ENCODE measurements at regions not wholly inside any gene's neighbourhood (a gene's known extent, or its start where the extent isn't known, plus 50 kb on each side); places are given as distances from the start of the nearest gene placed in this dataset.

DNA sequence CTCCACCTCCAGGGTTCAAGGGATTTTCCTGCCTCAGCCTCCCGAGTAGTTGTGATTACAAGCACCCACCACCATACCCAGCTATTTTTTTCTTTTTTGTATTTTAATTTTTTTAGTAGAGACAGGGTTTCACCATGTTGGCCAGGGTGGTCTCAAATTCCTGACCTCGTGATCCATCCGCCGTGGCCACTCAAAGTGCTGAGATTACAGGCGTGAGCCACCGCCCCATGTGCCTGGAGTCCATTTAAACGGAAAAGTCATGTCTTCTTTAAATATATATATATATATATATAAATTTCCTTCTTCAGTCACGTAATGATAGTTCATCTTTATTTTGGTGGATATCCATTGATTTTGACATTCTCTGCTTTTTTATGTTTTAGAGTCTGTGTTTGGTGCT, 264.0 kb upstream of the PITX2 start:
- DNase-seq, result no peak

DNA sequence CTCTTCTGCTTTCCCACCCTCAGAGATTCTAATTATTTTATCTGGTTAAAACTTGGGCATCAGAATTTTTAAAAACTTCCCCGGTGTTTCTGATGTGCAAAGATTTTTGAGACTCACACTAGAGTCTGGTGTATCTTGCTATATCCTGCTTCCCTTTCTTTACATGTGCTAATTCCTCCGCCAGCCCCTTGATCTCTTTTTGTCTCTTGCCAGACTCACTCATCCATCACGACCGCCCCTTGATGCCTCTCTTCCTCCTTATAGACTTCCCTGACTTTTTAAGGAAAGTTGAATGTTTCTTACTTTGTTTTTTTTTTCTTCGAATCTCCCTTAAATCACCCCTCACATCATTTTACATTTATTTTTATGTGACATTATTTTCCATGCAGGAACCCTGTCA, 274.9 kb upstream of the PITX2 start:
- DNase-seq, result no peak

DNA sequence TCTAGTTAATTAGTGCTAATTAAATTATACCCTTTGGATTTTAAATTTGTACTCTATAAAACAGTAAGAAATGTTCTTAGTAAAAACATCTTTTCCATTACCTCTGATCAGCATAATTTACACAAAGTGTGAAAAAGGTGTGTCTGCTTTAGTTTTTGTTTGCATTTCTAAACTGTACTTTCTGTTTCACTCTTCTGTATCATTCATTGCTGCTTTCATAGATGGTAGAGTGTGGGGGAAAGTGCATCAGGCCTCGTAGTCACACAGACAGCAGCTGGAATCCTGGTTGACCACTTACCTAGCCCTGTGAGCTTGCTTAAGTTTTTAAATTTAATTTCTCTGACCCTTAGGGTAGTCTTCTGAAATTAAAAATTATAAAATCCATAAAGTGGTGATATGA, 275.4 kb upstream of the PITX2 start:
- no peak for DNase-seq

DNA sequence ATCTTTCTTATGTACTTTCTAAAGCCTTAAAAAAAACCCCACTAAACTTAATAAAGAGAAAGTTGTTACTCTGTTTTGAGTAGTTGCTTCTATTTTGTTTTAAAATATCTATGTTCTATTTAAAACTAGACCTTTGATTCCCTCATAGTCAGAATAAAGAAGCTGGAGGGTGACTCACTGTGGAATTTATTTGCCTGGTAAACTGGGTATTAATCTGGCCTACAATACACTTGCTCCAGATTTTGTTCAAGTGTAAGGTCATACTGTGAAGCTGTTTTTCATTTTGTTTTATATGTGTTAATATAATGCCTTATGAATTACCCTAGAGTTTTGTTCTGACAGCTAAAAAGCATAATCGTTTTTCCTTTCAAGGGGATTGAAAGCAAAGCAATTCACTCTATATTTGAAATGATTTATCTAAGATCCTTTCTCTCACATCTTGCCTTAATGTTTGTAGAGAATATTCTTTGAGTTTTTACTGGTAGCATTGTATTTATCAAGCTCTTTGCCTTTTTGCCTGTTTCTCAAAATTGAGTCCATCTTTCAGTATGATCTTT, 277.4 kb upstream of the PITX2 start:
- no peak for DNase-seq

DNA sequence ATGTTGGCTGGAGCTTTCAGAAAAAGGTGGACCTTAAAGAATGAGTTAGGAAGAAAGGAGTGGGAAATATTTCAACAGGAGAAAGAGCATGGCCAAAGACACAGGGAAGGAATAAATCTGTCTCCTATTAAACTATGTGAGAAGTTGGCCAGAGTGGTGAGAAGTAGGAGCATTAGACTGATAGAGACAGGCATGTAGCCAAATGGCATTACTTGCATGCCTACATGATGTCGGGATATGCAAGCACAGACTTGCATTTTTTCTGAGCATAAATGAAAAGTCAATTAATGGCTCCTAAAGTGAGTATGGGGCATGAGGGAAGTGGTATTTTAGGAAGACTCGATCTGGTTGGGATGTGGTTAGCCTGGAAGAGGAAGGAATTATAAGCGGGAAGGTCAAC, 279.6 kb upstream of the PITX2 start:
- no peak for DNase-seq

DNA sequence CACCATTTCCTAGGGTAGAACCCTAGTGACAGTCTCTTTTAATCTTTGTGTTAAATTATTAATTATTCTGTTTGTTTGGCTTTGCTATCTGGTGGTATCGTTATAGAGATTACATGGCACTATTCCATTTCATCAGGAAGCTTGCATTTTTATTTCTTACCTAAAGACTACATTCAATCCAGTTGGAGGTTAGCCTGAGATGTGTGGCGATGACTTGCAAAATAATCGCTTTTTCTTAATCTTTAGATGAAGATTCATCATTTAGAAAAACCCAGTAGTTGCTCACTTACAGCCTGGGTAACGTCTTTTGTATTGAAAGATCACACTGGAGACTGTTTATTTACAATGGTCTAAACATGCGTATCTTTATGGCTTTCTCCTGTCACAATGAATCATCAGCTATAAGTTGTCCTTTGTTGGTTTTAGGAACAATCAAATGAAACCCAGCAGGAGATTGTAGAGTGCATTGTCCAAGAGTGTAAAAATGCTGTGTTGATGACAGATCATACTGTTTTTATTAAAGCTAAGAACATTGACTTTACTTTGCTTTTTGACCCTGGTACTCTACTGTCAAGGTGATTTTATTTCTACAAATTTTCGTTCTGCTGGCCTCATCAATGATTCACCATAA, 281.7 kb upstream of the PITX2 start:
- no peak for DNase-seq

DNA sequence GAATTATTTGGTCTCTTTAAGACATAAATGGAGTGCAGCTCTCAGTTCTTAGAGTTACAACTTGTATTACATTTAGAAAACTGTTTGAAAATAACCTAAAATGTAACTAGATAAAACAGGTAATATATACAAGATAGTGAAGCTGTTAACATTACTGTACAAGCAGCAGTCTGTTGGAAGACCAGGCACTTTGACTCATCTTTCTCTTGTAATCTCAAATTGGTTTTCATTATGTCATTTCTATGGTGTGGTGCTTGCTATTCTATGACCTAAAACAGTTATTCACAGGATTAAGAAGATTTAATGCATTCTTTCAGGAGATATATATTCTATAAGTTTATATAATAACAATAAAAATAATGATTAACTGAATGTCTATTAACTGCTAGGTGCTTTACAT, 282.5 kb upstream of the PITX2 start:
- DNase-seq, result no peak

DNA sequence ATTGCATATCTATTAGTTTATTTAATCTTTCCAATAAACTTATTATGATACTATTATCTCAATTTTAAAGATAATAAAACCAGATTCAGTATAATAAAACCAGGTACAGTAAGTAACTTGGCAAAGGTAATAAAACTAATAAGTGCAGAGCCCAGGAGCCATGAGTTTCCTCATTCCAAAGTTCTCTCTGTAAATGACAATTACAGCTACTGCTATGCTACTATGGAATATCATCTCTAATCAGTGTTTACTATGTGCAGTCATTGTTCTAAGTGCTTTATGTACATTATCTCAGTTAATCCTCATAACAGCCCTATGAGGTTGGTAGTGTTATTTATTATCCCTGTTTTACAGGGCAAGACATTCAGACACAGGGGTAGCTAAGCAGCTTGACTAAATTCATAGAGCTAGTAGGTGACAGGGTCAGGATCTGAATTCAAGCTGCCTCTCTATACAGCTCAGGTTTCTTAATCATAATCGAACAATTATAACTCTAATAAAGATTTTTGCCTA, 285.0 kb upstream of the PITX2 start:
- DNase-seq, result no peak

DNA sequence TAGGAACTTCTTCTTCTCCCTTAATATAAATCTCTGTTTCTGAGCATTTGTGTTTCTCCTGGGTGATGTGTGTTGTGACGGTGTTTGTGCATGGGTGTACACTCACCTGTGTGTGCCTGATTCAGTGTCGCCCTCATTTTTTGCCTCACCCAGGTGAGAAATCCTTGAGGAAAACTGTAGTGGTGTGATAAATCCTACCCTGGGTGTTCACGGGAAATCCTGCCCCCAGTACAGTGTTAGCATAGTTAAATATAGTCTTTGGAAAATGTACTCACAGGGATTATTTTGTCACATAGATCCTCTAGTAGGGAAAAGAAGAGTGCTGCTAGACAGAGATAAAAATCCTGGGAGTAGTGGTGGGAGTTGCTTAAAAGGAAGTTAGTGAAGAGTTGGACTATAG, 291.9 kb upstream of the PITX2 start:
- DNase-seq, result no peak

DNA sequence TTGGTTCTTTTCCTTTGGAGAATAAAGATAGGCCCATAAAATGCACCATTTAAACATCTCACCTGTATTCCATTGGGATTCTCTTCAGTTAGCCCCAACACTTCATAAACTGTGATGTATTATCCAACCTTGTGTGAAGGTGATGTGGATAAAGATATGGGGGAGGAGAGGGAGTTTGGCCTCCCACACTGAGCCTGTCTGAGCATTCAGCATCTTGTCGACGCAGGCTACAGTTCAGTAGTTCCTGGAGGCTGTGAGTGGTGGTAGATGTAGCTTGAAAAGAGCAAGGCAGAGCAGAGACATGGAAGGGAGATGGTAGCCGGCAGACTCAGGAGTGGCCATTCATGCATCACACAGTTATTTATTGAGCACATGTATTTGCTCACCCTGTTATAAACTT, 292.4 kb upstream of the PITX2 start:
- peak; percentile 23 for DNase-seq

DNA sequence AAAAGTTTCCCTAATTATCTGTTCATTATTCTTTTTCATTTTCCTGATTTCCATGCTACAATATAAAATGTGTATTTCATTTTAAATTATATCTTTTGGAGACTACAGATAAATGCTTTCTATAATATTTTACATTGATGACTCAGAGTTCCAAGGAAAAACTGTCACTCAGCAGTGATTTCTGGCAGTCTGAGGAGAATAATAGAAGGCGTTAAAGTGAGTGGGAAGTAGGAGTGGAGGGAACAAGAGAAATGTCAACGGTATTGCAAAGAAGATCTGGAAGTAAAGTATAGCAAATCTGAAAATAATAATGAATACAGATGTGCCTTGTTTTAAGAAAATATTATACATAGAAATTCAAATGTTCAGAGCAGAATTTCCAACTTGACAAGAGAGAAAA, 293.6 kb upstream of the PITX2 start:
- DNase-seq, result no peak

DNA sequence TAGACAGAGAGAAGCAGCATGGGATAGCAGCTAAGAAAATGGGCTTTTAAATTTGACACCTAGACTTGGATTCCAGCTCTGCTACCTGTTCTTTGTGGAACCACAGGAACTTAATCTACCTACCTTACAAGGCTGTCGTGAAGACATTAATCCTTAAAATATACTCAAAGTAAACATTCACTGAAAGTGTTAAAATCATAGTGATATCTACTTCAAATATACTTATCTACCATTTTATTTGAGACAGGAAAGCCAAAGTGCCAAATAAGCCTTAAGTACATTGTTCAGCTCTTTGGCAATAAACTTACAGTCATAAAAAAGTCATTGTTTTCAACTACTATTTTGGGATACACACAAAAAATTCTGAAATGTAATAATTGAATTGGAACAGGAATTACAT, 295.0 kb upstream of the PITX2 start:
- no peak for DNase-seq

DNA sequence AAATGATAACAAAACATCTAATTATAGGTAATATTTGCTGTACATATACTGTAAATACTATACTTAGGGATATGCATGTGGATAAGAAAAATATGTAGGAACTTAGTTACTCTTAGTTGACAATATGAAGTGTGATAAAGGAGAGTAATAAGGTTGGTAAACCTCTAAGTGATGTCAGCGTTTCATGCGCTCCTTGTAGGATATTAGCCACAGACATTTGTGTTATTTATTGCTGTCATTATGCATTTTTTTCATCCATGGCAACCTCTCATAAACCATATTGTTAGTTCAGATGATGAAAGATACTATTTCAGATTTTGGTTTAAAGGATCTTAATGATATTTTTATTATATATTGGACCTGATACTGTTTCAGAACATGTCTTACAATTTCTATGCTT, 298.1 kb upstream of the PITX2 start:
- DNase-seq, result no peak

DNA sequence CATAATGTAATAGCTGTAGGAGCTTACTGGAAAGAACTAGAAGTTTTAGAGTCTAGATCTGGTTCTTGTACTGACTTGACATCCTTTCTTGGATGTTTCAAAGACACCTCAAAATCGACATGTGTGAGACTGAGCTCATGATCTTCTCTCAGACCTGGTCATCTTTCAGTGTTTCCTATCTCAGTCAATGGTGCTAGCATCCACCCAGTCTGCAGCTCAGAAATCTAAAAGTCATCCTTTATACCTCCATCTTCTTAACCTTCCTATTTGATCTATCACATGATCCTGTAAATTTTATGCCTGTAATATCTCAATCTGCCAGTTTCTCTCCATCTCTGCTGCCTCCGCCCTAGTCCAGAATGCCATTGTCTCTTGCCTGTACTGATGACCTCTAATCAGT, 301.9 kb upstream of the PITX2 start:
- no peak for DNase-seq

DNA sequence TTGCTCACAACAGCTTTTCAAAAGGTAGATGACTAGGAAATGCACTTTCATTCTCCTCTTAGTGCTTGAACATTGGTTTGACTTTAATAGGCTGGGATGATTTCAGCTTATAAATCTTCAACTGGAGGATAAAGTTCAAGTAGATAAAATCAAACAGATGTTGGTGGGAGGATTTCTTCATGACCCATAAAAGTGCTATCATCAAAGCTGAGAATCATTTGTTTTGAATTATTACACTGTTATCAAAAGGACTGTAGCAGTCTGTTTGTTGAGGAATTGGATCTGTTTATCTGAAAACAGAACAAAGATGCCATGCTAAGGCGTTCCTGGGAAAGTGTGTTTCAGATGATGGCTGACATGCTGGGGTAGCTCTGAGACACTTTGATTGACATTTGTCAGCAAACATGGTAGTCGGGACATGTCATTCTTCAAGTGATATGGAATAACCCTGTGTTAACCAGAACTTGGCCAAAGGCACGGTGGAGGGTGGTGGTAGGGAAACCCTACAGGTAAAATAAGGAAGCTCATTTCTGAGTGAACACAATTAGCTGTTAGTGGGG, 304.0 kb upstream of the PITX2 start:
- peak; percentile 15 for DNase-seq

DNA sequence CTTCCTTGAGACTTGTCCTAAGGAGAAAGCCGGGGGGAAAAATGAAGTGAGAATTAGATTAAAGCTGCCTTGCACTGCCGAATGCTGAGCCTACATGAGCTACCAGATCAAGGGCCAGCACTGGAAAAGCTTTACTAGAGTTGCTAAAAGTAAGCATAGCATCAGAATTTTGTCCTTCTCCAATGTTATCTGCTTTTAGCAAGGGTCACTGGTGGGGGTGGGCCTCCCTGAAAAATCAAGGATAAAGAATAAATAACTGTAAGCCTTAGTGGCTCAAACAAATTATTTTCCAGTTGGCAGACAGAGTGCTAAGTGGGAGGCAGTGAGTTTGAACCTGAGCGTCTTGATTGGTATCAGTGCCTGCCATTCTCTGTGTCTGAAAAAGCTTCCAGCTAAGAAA, 310.5 kb upstream of the PITX2 start:
- no peak for DNase-seq

DNA sequence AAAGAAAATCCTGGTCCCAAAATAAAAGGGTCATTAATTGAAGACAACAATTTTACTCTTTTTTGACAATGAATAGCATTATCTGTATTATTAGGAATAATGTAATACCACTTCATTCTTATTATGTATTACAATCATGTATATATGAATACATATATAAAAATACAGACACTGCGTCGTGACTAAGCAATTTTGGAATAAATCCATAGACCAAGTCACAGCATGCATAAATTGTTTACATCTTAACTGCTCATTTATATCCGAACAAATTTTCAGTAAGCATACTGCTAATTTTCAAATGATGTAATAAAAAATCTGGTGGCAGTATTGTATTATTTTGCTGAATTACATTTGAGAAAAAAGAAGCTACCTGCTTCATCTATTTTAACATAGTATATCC, 321.6 kb upstream of the PITX2 start:
- DNase-seq, result no peak

DNA sequence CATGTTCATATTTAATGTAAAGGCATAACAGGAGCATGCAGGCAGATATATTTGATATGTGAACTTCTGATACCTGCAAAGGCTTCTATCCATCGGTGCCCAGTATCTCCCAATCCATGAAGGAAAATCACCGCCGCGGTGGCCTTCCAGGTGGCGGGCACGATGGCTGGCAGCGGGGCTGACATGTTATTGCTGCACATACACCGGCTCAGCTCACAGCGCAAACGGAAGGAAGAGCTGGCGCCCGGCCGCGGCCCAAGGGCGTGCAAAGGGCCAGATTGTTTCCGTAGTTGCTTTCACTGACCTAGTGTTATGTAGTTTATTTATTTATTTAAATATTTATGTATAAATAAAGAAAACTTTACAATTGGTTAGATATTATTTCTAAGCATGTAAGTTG, 322.7 kb upstream of the PITX2 start:
- no peak for DNase-seq

DNA sequence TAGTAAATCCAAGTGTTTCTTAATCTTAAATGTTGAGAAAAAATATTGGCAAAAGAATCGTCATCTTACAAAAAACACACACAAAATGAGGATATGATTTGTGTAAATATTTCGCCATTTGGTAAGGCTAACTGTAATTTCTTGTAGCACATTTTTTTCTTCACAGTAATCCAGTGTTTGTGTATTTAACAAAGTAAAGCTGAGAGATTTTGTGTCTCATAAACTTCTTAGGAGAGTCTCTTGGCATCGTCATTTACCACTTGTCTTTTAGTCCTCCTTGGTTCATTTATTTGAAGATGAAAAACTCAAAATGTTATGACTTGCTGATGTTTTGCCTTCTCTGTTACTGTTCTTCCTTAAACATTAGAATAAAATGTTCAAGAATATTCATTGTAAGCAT, 326.7 kb upstream of the PITX2 start:
- no peak for DNase-seq

DNA sequence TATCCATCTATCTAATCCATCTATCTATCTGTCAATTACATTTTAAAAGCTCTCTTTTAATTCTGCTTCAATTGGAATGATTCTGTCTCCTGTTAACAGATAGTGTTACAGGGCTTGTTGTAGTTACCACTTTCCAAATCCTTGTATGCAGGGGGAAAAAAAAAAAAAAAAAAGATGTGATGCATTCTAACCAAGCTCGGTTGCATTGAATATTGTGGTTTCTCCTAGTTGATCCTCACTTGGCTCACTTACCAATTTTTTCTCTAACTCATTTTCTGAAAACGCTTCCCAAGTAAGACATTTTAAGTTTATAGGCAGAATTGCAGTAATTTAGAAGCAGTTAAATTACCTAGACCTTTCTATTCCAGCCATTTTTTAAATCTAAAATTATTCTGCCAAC, 327.9 kb upstream of the PITX2 start:
- DNase-seq, result no peak

DNA sequence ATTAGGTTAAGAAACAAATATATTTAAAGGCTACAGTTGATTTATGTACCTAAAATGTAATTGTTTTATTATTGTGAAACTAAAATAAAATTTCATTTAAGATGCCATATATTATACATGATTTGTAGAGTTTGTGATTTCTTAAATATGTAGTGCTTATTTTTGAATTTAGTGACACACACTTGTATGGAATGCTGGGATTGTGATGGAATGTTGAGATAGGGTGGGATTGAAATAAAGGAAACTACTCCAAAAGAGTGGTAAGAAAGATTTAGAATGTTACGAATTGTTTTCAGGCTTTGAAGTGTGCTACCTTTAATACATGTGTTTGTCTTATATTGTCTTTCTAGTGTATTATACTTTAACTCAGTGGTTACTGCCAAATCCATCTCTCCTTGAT, 330.3 kb upstream of the PITX2 start:
- DNase-seq, result no peak

DNA sequence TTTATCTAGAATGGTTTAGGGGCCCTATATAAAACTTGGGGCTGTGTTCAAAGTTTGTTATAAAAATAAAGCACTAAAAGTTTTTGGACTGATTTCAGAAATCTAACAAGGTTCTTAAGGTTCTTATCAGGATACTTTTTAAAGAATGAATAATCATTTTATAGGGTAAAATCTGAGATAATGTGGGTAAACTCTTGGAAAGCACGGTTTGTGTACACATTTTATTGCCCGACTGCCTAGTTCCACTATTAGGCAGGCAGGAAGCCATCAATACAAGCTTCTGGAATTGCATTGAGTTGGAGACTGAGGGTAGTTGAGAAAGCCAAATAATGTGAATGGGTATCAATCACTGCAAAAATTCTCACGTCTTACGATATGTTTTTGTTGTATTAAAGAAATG, 331.0 kb upstream of the PITX2 start:
- no peak for DNase-seq

DNA sequence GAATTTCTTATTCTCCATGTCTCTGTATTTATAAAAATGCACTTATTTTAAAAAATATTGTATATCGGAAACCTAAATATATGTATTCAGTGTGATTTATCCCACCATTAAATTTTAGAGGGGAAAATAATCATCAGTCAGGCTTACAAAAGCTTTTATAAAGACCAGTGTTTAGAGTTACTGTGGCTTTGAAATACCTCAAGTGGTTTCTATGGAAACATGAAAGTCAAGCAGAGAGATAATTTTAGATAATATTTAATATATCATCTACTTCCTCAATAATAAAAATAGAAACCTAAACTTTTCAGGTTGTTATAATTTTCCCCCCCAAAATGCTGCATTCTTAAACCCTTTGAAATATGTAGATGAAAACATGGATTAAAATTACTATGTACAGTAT, 332.9 kb upstream of the PITX2 start:
- no peak for DNase-seq

DNA sequence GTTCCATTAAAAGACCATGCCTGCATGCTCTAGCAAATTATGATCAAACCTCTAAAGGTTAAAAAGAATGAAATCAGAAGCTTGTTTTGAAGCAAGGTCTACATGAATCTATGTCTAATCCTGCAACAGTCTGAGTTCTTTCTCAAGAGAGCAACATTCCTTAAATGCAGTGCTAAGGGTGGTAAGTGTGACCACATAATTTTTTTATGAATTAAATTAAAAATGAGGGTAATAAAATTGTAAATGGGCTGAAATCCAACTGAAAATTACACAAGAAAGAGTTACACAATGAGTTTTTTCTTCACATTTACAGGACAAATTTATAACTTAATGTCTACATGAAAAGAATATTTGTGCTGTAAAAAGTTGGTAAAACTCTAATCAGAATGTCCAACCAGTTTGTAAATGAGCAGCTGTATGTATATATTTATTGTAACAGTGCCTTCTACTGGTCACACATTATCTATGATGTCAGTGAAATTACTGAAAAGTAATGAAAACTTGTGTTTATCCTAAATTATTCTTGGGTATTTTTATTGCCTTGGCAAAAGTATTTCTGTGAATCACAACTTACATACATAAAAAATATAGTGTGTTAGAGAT, 336.3 kb upstream of the PITX2 start:
- peak; percentile 9 for DNase-seq

All from renal pelvis (tissue), 1 donor.